GM23338 (cell line): ENCODE measurements at regions not wholly inside any gene's neighbourhood (a gene's known extent, or its start where the extent isn't known, plus 50 kb on each side); places are given as distances from the start of the nearest gene placed in this dataset.

Source experiments
- CREB1 ChIP-seq: fragments of 250-450 bp; sonication (Bioruptor Pico); IDR thresholded peaks from 2 replicates; pipeline ENCODE4 v1.5.0; 2020; ENCODE audit warnings: low read depth, mild to moderate bottlenecking, moderate library complexity
- EZH2 ChIP-seq: fragments of 200-600 bp; sonication (generic); IDR thresholded peaks from one replicate; pipeline ENCODE4 v1.8.0; 2017; ENCODE audit warnings: antibody characterized with exemption, mild to moderate bottlenecking, low read depth; ENCODE audit not compliant: unreplicated experiment
- EZH2phosphoT487 ChIP-seq: fragments of 200-600 bp; sonication (generic); IDR thresholded peaks from one replicate; pipeline ENCODE4 v1.8.1; 2018; ENCODE audit warnings: antibody characterized with exemption; ENCODE audit not compliant: unreplicated experiment
- NANOG ChIP-seq: IDR thresholded peaks from 2 replicates; pipeline ENCODE4 v1.6.1; 2016; ENCODE audit warnings: antibody characterized with exemption, borderline replicate concordance
- POLR2AphosphoS5 ChIP-seq: IDR thresholded peaks from 2 replicates; pipeline ENCODE4 v1.6.1; 2016; ENCODE audit warnings: antibody characterized with exemption, low read depth
- ZNF331 ChIP-seq: fragments of 250-450 bp; sonication (Bioruptor Pico); IDR thresholded peaks from 2 replicates; pipeline ENCODE4 v1.5.0; 2020; ENCODE audit warnings: low read depth, mild to moderate bottlenecking, moderate library complexity
- TF ChIP-seq, protein P1 (sequence below), 2 experiments: fragments of 200-600 bp in 1 of 2; sonication (generic) in 1 of 2; conservative IDR thresholded peaks; 2 replicates each; pipeline versions ENCODE4 v1.5.1 to v1.6.1; 2016 to 2017; ENCODE audit warnings: antibody characterized with exemption in 2 of 2, low read depth in 2 of 2, mild to moderate bottlenecking in 2 of 2, moderate library complexity in 1 of 2
- TF ChIP-seq, protein P2 (sequence below): IDR thresholded peaks from one replicate; pipeline ENCODE4 v1.6.1; 2018; ENCODE audit warnings: antibody characterized with exemption; ENCODE audit not compliant: unreplicated experiment
- TF ChIP-seq, protein P3 (sequence below): IDR thresholded peaks from 2 replicates; pipeline ENCODE4 v1.6.1; 2016; ENCODE audit warnings: antibody characterized with exemption

DNA sequence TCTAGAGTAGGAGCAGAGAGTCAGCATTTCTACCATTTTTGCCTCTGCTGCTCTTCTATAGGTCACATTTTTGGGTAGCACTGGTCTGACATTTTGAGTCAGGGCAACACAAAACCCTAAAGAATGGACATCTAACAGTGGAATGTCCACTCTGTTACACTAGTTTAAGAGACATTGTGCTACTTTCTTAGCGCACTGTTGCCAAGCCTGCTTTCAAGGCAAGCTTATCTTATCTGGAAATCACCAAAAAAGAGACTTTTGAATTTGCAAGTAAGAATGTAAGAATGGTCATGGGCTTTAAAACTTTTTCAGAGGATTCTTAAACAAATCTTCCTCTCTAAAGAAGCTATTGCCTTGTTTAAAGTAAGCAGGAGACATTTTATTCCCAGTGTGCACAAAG lies 73.0 kb upstream of the STARD4 start:
- TF ChIP-seq, protein P1, sequence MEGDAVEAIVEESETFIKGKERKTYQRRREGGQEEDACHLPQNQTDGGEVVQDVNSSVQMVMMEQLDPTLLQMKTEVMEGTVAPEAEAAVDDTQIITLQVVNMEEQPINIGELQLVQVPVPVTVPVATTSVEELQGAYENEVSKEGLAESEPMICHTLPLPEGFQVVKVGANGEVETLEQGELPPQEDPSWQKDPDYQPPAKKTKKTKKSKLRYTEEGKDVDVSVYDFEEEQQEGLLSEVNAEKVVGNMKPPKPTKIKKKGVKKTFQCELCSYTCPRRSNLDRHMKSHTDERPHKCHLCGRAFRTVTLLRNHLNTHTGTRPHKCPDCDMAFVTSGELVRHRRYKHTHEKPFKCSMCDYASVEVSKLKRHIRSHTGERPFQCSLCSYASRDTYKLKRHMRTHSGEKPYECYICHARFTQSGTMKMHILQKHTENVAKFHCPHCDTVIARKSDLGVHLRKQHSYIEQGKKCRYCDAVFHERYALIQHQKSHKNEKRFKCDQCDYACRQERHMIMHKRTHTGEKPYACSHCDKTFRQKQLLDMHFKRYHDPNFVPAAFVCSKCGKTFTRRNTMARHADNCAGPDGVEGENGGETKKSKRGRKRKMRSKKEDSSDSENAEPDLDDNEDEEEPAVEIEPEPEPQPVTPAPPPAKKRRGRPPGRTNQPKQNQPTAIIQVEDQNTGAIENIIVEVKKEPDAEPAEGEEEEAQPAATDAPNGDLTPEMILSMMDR (conservative IDR thresholded peaks at IDR 0.05; ENCODE audit: low read depth in 2 of 2), result no peak
- TF ChIP-seq EZH2phosphoT487, result no peak
- TF ChIP-seq EZH2, result no peak
- TF ChIP-seq, protein P2, sequence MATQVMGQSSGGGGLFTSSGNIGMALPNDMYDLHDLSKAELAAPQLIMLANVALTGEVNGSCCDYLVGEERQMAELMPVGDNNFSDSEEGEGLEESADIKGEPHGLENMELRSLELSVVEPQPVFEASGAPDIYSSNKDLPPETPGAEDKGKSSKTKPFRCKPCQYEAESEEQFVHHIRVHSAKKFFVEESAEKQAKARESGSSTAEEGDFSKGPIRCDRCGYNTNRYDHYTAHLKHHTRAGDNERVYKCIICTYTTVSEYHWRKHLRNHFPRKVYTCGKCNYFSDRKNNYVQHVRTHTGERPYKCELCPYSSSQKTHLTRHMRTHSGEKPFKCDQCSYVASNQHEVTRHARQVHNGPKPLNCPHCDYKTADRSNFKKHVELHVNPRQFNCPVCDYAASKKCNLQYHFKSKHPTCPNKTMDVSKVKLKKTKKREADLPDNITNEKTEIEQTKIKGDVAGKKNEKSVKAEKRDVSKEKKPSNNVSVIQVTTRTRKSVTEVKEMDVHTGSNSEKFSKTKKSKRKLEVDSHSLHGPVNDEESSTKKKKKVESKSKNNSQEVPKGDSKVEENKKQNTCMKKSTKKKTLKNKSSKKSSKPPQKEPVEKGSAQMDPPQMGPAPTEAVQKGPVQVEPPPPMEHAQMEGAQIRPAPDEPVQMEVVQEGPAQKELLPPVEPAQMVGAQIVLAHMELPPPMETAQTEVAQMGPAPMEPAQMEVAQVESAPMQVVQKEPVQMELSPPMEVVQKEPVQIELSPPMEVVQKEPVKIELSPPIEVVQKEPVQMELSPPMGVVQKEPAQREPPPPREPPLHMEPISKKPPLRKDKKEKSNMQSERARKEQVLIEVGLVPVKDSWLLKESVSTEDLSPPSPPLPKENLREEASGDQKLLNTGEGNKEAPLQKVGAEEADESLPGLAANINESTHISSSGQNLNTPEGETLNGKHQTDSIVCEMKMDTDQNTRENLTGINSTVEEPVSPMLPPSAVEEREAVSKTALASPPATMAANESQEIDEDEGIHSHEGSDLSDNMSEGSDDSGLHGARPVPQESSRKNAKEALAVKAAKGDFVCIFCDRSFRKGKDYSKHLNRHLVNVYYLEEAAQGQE, result no peak
- no peak for TF ChIP-seq POLR2AphosphoS5
- TF ChIP-seq, protein P3, sequence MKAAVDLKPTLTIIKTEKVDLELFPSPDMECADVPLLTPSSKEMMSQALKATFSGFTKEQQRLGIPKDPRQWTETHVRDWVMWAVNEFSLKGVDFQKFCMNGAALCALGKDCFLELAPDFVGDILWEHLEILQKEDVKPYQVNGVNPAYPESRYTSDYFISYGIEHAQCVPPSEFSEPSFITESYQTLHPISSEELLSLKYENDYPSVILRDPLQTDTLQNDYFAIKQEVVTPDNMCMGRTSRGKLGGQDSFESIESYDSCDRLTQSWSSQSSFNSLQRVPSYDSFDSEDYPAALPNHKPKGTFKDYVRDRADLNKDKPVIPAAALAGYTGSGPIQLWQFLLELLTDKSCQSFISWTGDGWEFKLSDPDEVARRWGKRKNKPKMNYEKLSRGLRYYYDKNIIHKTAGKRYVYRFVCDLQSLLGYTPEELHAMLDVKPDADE, result no peak
- TF ChIP-seq ZNF331, result no peak
- TF ChIP-seq CREB1 (CRISPR knock-in tag), result no peak
- TF ChIP-seq NANOG, result no peak
